ENCODE measurements at regions not wholly inside any gene's neighbourhood (a gene's known extent, or its start where the extent isn't known, plus 50 kb on each side); places are given as distances from the start of the nearest gene placed in this dataset.
"Not testable (repeated sequence)": the region's sequence is repeated elsewhere in the genome, so short reads cannot be mapped to it uniquely, and the experiment has no call there.

- DNase-seq (ENCODE audit: low read depth in 1 of 2, low spot score in 1 of 2), result not testable (repeated sequence)
Observed at GRCh38 chr10:45117940-45118339, 117.2 kb downstream of the ZNF22 start.

- no peak for DNase-seq (ENCODE audit: low read depth in 1 of 2, low spot score in 1 of 2)
Observed at GRCh38 chr10:45118929-45119328, 118.2 kb downstream of the ZNF22 start.

GRCh38 chr10:45122180-45122860, 121.6 kb downstream of the ZNF22 start:
- not testable (repeated sequence) for DNase-seq (ENCODE audit: low read depth in 1 of 2, low spot score in 1 of 2)

- DNase-seq (ENCODE audit: low read depth in 1 of 2, low spot score in 1 of 2), result no peak
Observed at GRCh38 chr10:45135443-45136198, 134.9 kb downstream of the ZNF22 start.

GRCh38 chr10:45136256-45136655, 135.5 kb downstream of the ZNF22 start:
- no peak for DNase-seq (ENCODE audit: low read depth in 1 of 2, low spot score in 1 of 2)

GRCh38 chr10:45144326-45145070, 143.8 kb downstream of the ZNF22 start:
- no peak for DNase-seq (ENCODE audit: low read depth in 1 of 2, low spot score in 1 of 2)

- DNase-seq (ENCODE audit: low read depth in 1 of 2, low spot score in 1 of 2), result not testable (repeated sequence)
Observed at GRCh38 chr10:45145143-45145542, 144.4 kb downstream of the ZNF22 start.

GRCh38 chr10:45147000-45147399, 146.3 kb downstream of the ZNF22 start:
- no peak for DNase-seq (ENCODE audit: low read depth in 1 of 2, low spot score in 1 of 2)

- DNase-seq (ENCODE audit: low read depth in 1 of 2, low spot score in 1 of 2), result no peak
Observed at GRCh38 chr10:45150997-45151396, 150.3 kb downstream of the ZNF22 start.

GRCh38 chr10:45151467-45152214, 150.9 kb downstream of the ZNF22 start:
- no peak for DNase-seq (ENCODE audit: low read depth in 1 of 2, low spot score in 1 of 2)

- no peak for DNase-seq (ENCODE audit: low read depth in 1 of 2, low spot score in 1 of 2)
Observed at GRCh38 chr10:45152726-45153125, 152.0 kb downstream of the ZNF22 start.

- no peak for DNase-seq (ENCODE audit: low read depth in 1 of 2, low spot score in 1 of 2)
Observed at GRCh38 chr10:45154502-45154901, 153.8 kb downstream of the ZNF22 start.

GRCh38 chr10:45155784-45156183, 155.1 kb downstream of the ZNF22 start:
- DNase-seq (ENCODE audit: low read depth in 1 of 2, low spot score in 1 of 2), result no peak

- DNase-seq (ENCODE audit: low read depth in 1 of 2, low spot score in 1 of 2), result no peak
Observed at GRCh38 chr10:45160271-45160670, 155.1 kb downstream of the OR13A1 start.

- no peak for DNase-seq (ENCODE audit: low read depth in 1 of 2, low spot score in 1 of 2)
Observed at GRCh38 chr10:45163315-45163975, 152.0 kb downstream of the OR13A1 start.

GRCh38 chr10:45175520-45176118, 139.8 kb downstream of the OR13A1 start:
- not testable (repeated sequence) for DNase-seq (ENCODE audit: low read depth in 1 of 2, low spot score in 1 of 2)

GRCh38 chr10:45179691-45180090, 135.7 kb downstream of the OR13A1 start:
- DNase-seq (ENCODE audit: low read depth in 1 of 2, low spot score in 1 of 2), result no peak

- no peak for DNase-seq (ENCODE audit: low read depth in 1 of 2, low spot score in 1 of 2)
Observed at GRCh38 chr10:45180507-45180906, 134.9 kb downstream of the OR13A1 start.

- no peak for DNase-seq (ENCODE audit: low read depth in 1 of 2, low spot score in 1 of 2)
Observed at GRCh38 chr10:45180946-45181875, 134.2 kb downstream of the OR13A1 start.
